Suprapubic skin (tissue), 4 donors: ENCODE measurements at regions not wholly inside any gene's neighbourhood (a gene's known extent, or its start where the extent isn't known, plus 50 kb on each side); places are given as distances from the start of the nearest gene placed in this dataset.

Source experiments
- DNase-seq, 2 donors: peaks; one replicate each; pipeline ENCODE4 v3.0.0-alpha.2; 2019; ENCODE audit warnings: low spot score in 2 of 2
- H3K27ac ChIP-seq: fragments of 200-600 bp; sonication (generic); one replicate; pipeline ENCODE4 v1.5.1; 2019
- H3K27me3 ChIP-seq: fragments of 200-600 bp; sonication (generic); one replicate; pipeline ENCODE4 v1.5.1; 2019
- H3K36me3 ChIP-seq: fragments of 200-600 bp; sonication (generic); one replicate; pipeline ENCODE4 v1.5.1; 2019
- H3K4me1 ChIP-seq: fragments of 200-600 bp; sonication (generic); one replicate; pipeline ENCODE4 v1.5.1; 2019
- H3K4me3 ChIP-seq: fragments of 200-600 bp; sonication (generic); one replicate; pipeline ENCODE4 v1.5.1; 2019; ENCODE audit warnings: mild to moderate bottlenecking
- H3K9me3 ChIP-seq: fragments of 200-600 bp; sonication (generic); one replicate; pipeline ENCODE4 v1.5.1; 2019
- CTCF ChIP-seq, 2 donors: fragments of 200-600 bp in 1 of 2; fragments of 450-650 bp in 1 of 2; sonication (generic) in 1 of 2; IDR thresholded peaks; one replicate each; pipeline ENCODE4 v1.5.1; 2016 to 2019; ENCODE audit warnings: antibody characterized with exemption in 2 of 2, mild to moderate bottlenecking in 1 of 2, moderate library complexity in 1 of 2
- EP300 ChIP-seq: sonication (generic); formaldehyde crosslinking; IDR thresholded peaks from one replicate; pipeline ENCODE4 v1.6.1; 2017; ENCODE audit warnings: antibody characterized with exemption
- POLR2A ChIP-seq, 2 donors: fragments of 450-650 bp; IDR thresholded peaks; one replicate each; pipeline ENCODE4 v1.6.1; 2017; ENCODE audit warnings: antibody characterized with exemption in 2 of 2, mild to moderate bottlenecking in 2 of 2, moderate library complexity in 2 of 2
- POLR2AphosphoS5 ChIP-seq, 3 donors: sonication (generic); formaldehyde crosslinking; IDR thresholded peaks; one replicate each; pipeline ENCODE4 v1.6.1; 2017; ENCODE audit warnings: antibody characterized with exemption in 3 of 3
- WGBS: methylation state at CpG from one replicate; pipeline ENCODE4 v1.1.5; 2018; 5-methylcytosine and 5-hydroxymethylcytosine counted together

- H3K27me3 ChIP-seq, result no peaks in the 10 kb centered on the region
- no peaks in the 10 kb centered on the region for H3K9me3 ChIP-seq
- no peaks in the 10 kb centered on the region for H3K36me3 ChIP-seq
- H3K27ac ChIP-seq, result no peak overlapping the region
- peaks cover 4% of the 10 kb centered on the region for H3K4me1 ChIP-seq
- H3K4me3 ChIP-seq, result no peak overlapping the region
- no peak for TF ChIP-seq CTCF (IDR thresholded peaks at IDR 0.05)
- TF ChIP-seq EP300, result no peak
- no peak for DNase-seq
These were observed 131.0 kb upstream of the CBLB start for GRCh38 chr3:105999856-106000255.

- DNase-seq, result no peak
- H3K36me3 ChIP-seq, result no peaks in the 10 kb centered on the region
- TF ChIP-seq POLR2AphosphoS5 (IDR thresholded peaks at IDR 0.05), result no peak
- H3K9me3 ChIP-seq, result no peaks in the 10 kb centered on the region
- H3K27ac ChIP-seq, result no peak overlapping the region
- WGBS, result 95% methylated on average over 4 of the region's 4 CpGs
- H3K27me3 ChIP-seq, result no peaks in the 10 kb centered on the region
- H3K4me3 ChIP-seq, result no peak overlapping the region
- H3K4me1 ChIP-seq, result peaks cover 4% of the 10 kb centered on the region
These were observed 133.1 kb upstream of the CBLB start for GRCh38 chr3:106001923-106002322.

- H3K27me3 ChIP-seq, result no peaks in the 10 kb centered on the region
- no peak for TF ChIP-seq CTCF (IDR thresholded peaks at IDR 0.05)
- TF ChIP-seq POLR2A (IDR thresholded peaks at IDR 0.05), result no peak
- TF ChIP-seq EP300, result no peak
- TF ChIP-seq POLR2AphosphoS5 (IDR thresholded peaks at IDR 0.05), result no peak
- H3K27ac ChIP-seq, result peak overlapping the region; percentile 33
- no peaks in the 10 kb centered on the region for H3K4me1 ChIP-seq
- 40% methylated on average over 5 of the region's 5 CpGs for WGBS
- no peaks in the 10 kb centered on the region for H3K9me3 ChIP-seq
- DNase-seq, result no peak
- H3K4me3 ChIP-seq, result peak overlapping the region; percentile 26
- H3K36me3 ChIP-seq, result no peaks in the 10 kb centered on the region
These were observed 135.4 kb upstream of the CBLB start for GRCh38 chr3:106004137-106004681.

- WGBS, result 89% methylated on average over 3 of the region's 3 CpGs
- no peak for DNase-seq
- Histone ChIP-seq H3K9me3 (no peaks in the 10 kb centered on the region), H3K27ac (no peak overlapping the region), H3K4me3 (no peak overlapping the region), H3K27me3 (no peaks in the 10 kb centered on the region), H3K36me3 (no peaks in the 10 kb centered on the region), H3K4me1 (no peaks in the 10 kb centered on the region)
- no peak for TF ChIP-seq CTCF (IDR thresholded peaks at IDR 0.05)
- no peak for TF ChIP-seq POLR2AphosphoS5 (IDR thresholded peaks at IDR 0.05)
- no peak for TF ChIP-seq EP300
- no peak for TF ChIP-seq POLR2A (IDR thresholded peaks at IDR 0.05)
These were observed 136.0 kb upstream of the CBLB start for GRCh38 chr3:106004826-106005225.

- 57% methylated on average over 5 of the region's 5 CpGs for WGBS
- DNase-seq, result no peak
- Histone ChIP-seq H3K4me3 (no peak overlapping the region), H3K36me3 (no peaks in the 10 kb centered on the region), H3K4me1 (no peaks in the 10 kb centered on the region), H3K27me3 (no peaks in the 10 kb centered on the region), H3K27ac (no peak overlapping the region), H3K9me3 (no peaks in the 10 kb centered on the region)
- TF ChIP-seq CTCF (IDR thresholded peaks at IDR 0.05), result no peak
- no peak for TF ChIP-seq POLR2AphosphoS5 (IDR thresholded peaks at IDR 0.05)
- TF ChIP-seq EP300, result no peak
- no peak for TF ChIP-seq POLR2A (IDR thresholded peaks at IDR 0.05)
These were observed 137.2 kb upstream of the CBLB start for GRCh38 chr3:106006001-106006400.

GRCh38 chr3:106006571-106006970, 137.8 kb upstream of the CBLB start:
- 60% methylated on average over 2 of the region's 2 CpGs for WGBS
- no peak overlapping the region for H3K4me3 ChIP-seq
- no peaks in the 10 kb centered on the region for H3K36me3 ChIP-seq
- no peaks in the 10 kb centered on the region for H3K27me3 ChIP-seq
- no peaks in the 10 kb centered on the region for H3K4me1 ChIP-seq
- H3K9me3 ChIP-seq, result no peaks in the 10 kb centered on the region
- TF ChIP-seq POLR2A (IDR thresholded peaks at IDR 0.05), result no peak
- no peak for TF ChIP-seq CTCF (IDR thresholded peaks at IDR 0.05)
- H3K27ac ChIP-seq, result no peak overlapping the region
- DNase-seq, result no peak
